ENCODE measurements at regions not wholly inside any gene's neighbourhood (a gene's known extent, or its start where the extent isn't known, plus 50 kb on each side); places are given as distances from the start of the nearest gene placed in this dataset.

- Histone ChIP-seq H3K4me3 (replicated peaks; ENCODE audit: insufficient read depth, low read length) (no peak overlapping the region), H3K27ac (replicated peaks) (no peak overlapping the region), H3K27me3 (ENCODE audit: insufficient read depth, poor library complexity, severe bottlenecking) (no peaks in the 10 kb centered on the region)
- no peak for DNase-seq (ENCODE audit: low read depth in 1 of 2, low spot score in 1 of 2)
- TF ChIP-seq REST (IDR thresholded peaks at IDR 0.05; ENCODE audit: insufficient replicate concordance, low read depth): no peak
- TF ChIP-seq GABPA (IDR thresholded peaks at IDR 0.05; ENCODE audit: low read depth): no peak
- TF ChIP-seq, protein P1, sequence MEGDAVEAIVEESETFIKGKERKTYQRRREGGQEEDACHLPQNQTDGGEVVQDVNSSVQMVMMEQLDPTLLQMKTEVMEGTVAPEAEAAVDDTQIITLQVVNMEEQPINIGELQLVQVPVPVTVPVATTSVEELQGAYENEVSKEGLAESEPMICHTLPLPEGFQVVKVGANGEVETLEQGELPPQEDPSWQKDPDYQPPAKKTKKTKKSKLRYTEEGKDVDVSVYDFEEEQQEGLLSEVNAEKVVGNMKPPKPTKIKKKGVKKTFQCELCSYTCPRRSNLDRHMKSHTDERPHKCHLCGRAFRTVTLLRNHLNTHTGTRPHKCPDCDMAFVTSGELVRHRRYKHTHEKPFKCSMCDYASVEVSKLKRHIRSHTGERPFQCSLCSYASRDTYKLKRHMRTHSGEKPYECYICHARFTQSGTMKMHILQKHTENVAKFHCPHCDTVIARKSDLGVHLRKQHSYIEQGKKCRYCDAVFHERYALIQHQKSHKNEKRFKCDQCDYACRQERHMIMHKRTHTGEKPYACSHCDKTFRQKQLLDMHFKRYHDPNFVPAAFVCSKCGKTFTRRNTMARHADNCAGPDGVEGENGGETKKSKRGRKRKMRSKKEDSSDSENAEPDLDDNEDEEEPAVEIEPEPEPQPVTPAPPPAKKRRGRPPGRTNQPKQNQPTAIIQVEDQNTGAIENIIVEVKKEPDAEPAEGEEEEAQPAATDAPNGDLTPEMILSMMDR (IDR thresholded peaks at IDR 0.05; ENCODE audit: insufficient read depth, low read length): no peak
- TF ChIP-seq POLR2AphosphoS5 (IDR thresholded peaks at IDR 0.05; ENCODE audit: low read depth): no peak
- no peak for TF ChIP-seq SPI1 (IDR thresholded peaks at IDR 0.05; ENCODE audit: borderline replicate concordance, low read depth)
Observed at GRCh38 chr4:45064741-45065140, 338.4 kb upstream of the GNPDA2 start.

GRCh38 chr4:45063696-45064095 is 337.3 kb upstream of the GNPDA2 start:
- no peak for TF ChIP-seq SPI1 (IDR thresholded peaks at IDR 0.05; ENCODE audit: borderline replicate concordance, low read depth)
- no peak for TF ChIP-seq REST (IDR thresholded peaks at IDR 0.05; ENCODE audit: insufficient replicate concordance, low read depth)
- TF ChIP-seq, protein P1 (IDR thresholded peaks at IDR 0.05; ENCODE audit: insufficient read depth, low read length): no peak
- TF ChIP-seq GABPA (IDR thresholded peaks at IDR 0.05; ENCODE audit: low read depth): no peak
- TF ChIP-seq POLR2AphosphoS5 (IDR thresholded peaks at IDR 0.05; ENCODE audit: low read depth): no peak
- Histone ChIP-seq H3K4me3 (replicated peaks; ENCODE audit: insufficient read depth, low read length) (no peak overlapping the region), H3K27ac (replicated peaks) (no peak overlapping the region), H3K27me3 (ENCODE audit: insufficient read depth, poor library complexity, severe bottlenecking) (no peaks in the 10 kb centered on the region)
- no peak for DNase-seq (ENCODE audit: low read depth in 1 of 2, low spot score in 1 of 2)

DNA sequence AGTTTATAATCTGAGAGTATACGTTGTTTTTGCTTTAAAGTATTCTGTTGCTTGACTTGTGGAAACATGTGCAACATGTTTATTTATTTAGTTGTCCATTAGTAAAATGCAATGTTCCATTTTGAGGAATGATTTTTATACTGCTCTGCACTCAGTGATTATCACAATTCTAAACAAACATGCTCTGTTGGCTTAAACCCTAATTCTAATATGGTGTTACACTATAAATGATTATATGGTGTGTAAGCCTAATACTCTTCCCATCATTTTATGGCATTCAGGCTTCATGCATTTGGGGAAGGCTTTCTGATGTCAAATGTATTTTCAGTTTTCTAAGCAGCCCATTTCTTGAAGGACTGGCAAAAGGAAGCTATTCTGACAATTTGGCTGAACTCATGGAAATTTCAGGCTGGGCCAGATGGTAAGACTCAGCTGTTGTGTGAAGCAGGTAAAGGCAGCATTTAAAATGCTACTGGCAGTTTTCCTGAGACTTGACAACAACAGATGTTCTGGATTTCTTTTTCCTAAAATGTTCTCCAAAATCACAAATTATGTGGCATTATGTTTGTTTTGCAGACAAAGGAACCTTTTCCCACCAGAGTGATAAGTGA is 336.7 kb upstream of the GNPDA2 start:
- TF ChIP-seq GABPA (IDR thresholded peaks at IDR 0.05; ENCODE audit: low read depth) (no peak), SPI1 (IDR thresholded peaks at IDR 0.05; ENCODE audit: borderline replicate concordance, low read depth) (no peak), POLR2AphosphoS5 (IDR thresholded peaks at IDR 0.05; ENCODE audit: low read depth) (no peak), REST (IDR thresholded peaks at IDR 0.05; ENCODE audit: insufficient replicate concordance, low read depth) (no peak)
- TF ChIP-seq, protein P1 (IDR thresholded peaks at IDR 0.05; ENCODE audit: insufficient read depth, low read length): no peak
- H3K4me3 ChIP-seq (replicated peaks; ENCODE audit: insufficient read depth, low read length): no peak overlapping the region

More for the DNA sequence above, 336.7 kb upstream of the GNPDA2 start:
- no peak for DNase-seq (ENCODE audit: low read depth in 1 of 2, low spot score in 1 of 2)
- Histone ChIP-seq H3K27me3 (ENCODE audit: insufficient read depth, poor library complexity, severe bottlenecking) (no peaks in the 10 kb centered on the region), H3K27ac (replicated peaks) (no peak overlapping the region)
